SK-N-SH (cell line): ENCODE measurements at regions not wholly inside any gene's neighbourhood (a gene's known extent, or its start where the extent isn't known, plus 50 kb on each side); places are given as distances from the start of the nearest gene placed in this dataset.

Experiments
- CTCF ChIA-PET: fragments of 300-600, 350-600 bp; formaldehyde crosslinking; extraction: SDS; loops from one replicate; lab custom pipeline; 2021; lab: Yijun Ruan, JAX
- POLR2A ChIA-PET: fragments of 350-600 bp; sonication (Branson Sonifier 250); formaldehyde crosslinking; extraction: SDS; loops from one replicate; lab custom pipeline; 2020; ENCODE audit warnings: antibody characterized with exemption, inconsistent platforms; lab: Yijun Ruan, JAX
- DNase-seq: peaks from one replicate; pipeline ENCODE4 v3.0.0; 2012
- H2AFZ ChIP-seq: fragments of 200-600 bp; sonication (generic); 2 replicates; pipeline ENCODE4 v1.8.1; 2016; ENCODE audit warnings: antibody characterized with exemption, mild to moderate bottlenecking, low read depth
- H3F3A ChIP-seq: fragments of 200-600 bp; sonication (generic); replicated peaks from 2 replicates; pipeline ENCODE3; 2016; ENCODE audit warnings: antibody characterized with exemption, mild to moderate bottlenecking; ENCODE audit not compliant: insufficient read depth
- H3K27ac ChIP-seq, 2 experiments: fragments of 200-500 bp in 1 of 2; fragments of 200-600 bp in 1 of 2; sonication (Bioruptor generic) in 1 of 2; sonication (generic), shearing (Covaris generic) in 1 of 2; 2 replicates each; pipeline versions ENCODE4 v1.5.1 to v1.6.1; 2014 to 2016; ENCODE audit warnings: low read depth in 2 of 2, inconsistent platforms in 1 of 2, low read length in 1 of 2, mild to moderate bottlenecking in 1 of 2, mixed read lengths in 1 of 2
- H3K27me3 ChIP-seq: fragments of 200-600 bp; sonication (generic), shearing (Covaris generic); 2 replicates; pipeline ENCODE4 v1.6.1; 2016; ENCODE audit warnings: mixed run types; ENCODE audit not compliant: insufficient read depth
- H3K36me3 ChIP-seq, 2 experiments: fragments of 200-500 bp in 1 of 2; fragments of 200-600 bp in 1 of 2; sonication (Bioruptor generic) in 1 of 2; sonication (generic) in 1 of 2; replicated peaks in 1 of 2; 2 replicates each; pipeline versions ENCODE3 to v1.5.1; 2014 to 2016; ENCODE audit warnings: low read length in 1 of 2, mild to moderate bottlenecking in 1 of 2; ENCODE audit not compliant: insufficient read depth in 2 of 2, control insufficient read depth in 1 of 2
- H3K4me1 ChIP-seq, 2 experiments: fragments of 200-500 bp in 1 of 2; fragments of 200-600 bp in 1 of 2; sonication (Bioruptor generic) in 1 of 2; sonication (generic), shearing (Covaris generic) in 1 of 2; 2 replicates each; pipeline versions ENCODE4 v1.5.1 to v1.6.1; 2014 to 2016; ENCODE audit warnings: low read depth in 1 of 2, low read length in 1 of 2, mixed run types in 1 of 2; ENCODE audit not compliant: insufficient read depth in 2 of 2, control insufficient read depth in 1 of 2
- H3K4me2 ChIP-seq: fragments of 200-600 bp; sonication (generic), shearing (Covaris generic); 2 replicates; pipeline ENCODE4 v1.6.1; 2017; ENCODE audit warnings: mixed run types
- H3K4me3 ChIP-seq, 2 experiments: fragments of 200-500 bp in 1 of 2; fragments of 200-600 bp in 1 of 2; sonication (Bioruptor generic) in 1 of 2; sonication (generic), shearing (Covaris generic) in 1 of 2; 2 replicates each; pipeline versions ENCODE4 v1.5.1 to v1.8.1; 2014 to 2016; ENCODE audit warnings: low read depth in 2 of 2, inconsistent platforms in 1 of 2, low read length in 1 of 2, mild to moderate bottlenecking in 1 of 2, mixed read lengths in 1 of 2, moderate library complexity in 1 of 2
- H3K79me2 ChIP-seq: fragments of 200-600 bp; sonication (generic); 2 replicates; pipeline ENCODE4 v1.8.1; 2017; ENCODE audit warnings: mild to moderate bottlenecking; ENCODE audit not compliant: insufficient read depth
- H3K9ac ChIP-seq: fragments of 200-600 bp; sonication (generic); 2 replicates; pipeline ENCODE4 v1.6.1; 2017; ENCODE audit warnings: mixed run types
- H3K9me2 ChIP-seq: fragments of 200-600 bp; sonication (generic); 2 replicates; pipeline ENCODE4 v1.6.1; 2017; ENCODE audit warnings: mixed run types
- H3K9me3 ChIP-seq: fragments of 200-600 bp; sonication (generic); 2 replicates; pipeline ENCODE4 v1.6.1; 2017; ENCODE audit warnings: mixed run types, mild to moderate bottlenecking, moderate library complexity
- H4K20me1 ChIP-seq: fragments of 200-600 bp; sonication (generic); 2 replicates; pipeline ENCODE4 v1.6.1; 2017; ENCODE audit warnings: mild to moderate bottlenecking, mixed run types; ENCODE audit not compliant: insufficient read depth
- EP300 ChIP-seq, 2 experiments: IDR thresholded peaks; 2 replicates each; pipeline versions ENCODE4 v1.4.0 to v1.6.1; 2012; ENCODE audit warnings: borderline replicate concordance in 1 of 2, low read depth in 1 of 2, low read length in 1 of 2
- FOXJ3 ChIP-seq: sonication (generic); formaldehyde crosslinking; IDR thresholded peaks from 2 replicates; pipeline ENCODE4 v1.5.1; 2020; ENCODE audit warnings: mild to moderate bottlenecking, missing genetic modification reagents
- GABPA ChIP-seq: IDR thresholded peaks from 2 replicates; pipeline ENCODE4 v1.4.0; 2012; ENCODE audit warnings: low read depth, mild to moderate bottlenecking
- GATA2 ChIP-seq: sonication (generic); formaldehyde crosslinking; IDR thresholded peaks from 2 replicates; pipeline ENCODE4 v1.5.0; 2020; ENCODE audit warnings: mild to moderate bottlenecking, missing genetic modification reagents
- IRF3 ChIP-seq: fragments of 150-350 bp; IDR thresholded peaks from 2 replicates; pipeline ENCODE4 v1.6.1; 2016; ENCODE audit warnings: mild to moderate bottlenecking, low read depth, low read length
- JUND ChIP-seq: IDR thresholded peaks from 2 replicates; pipeline ENCODE4 v1.4.0; 2012
- MAX ChIP-seq: IDR thresholded peaks from 2 replicates; pipeline ENCODE4 v1.4.0; 2012; ENCODE audit warnings: low read depth
- MXI1 ChIP-seq: IDR thresholded peaks from 2 replicates; pipeline ENCODE4 v1.6.1; 2012; ENCODE audit warnings: mild to moderate bottlenecking, low read depth, low read length, improper control_type of control experiment
- PBX3 ChIP-seq: IDR thresholded peaks from 2 replicates; pipeline ENCODE4; 2012
- POLR2AphosphoS5 ChIP-seq: IDR thresholded peaks from 2 replicates; pipeline ENCODE4 v1.6.1; 2012; ENCODE audit warnings: low read depth, low read length
- RAD21 ChIP-seq: IDR thresholded peaks from 2 replicates; pipeline ENCODE4 v1.6.1; 2012; ENCODE audit warnings: mild to moderate bottlenecking, low read length
- RCOR1 ChIP-seq: fragments of 150-350 bp; IDR thresholded peaks from 2 replicates; pipeline ENCODE4 v1.6.1; 2017; ENCODE audit warnings: antibody characterized with exemption, low read length
- REST ChIP-seq: IDR thresholded peaks from 2 replicates; pipeline ENCODE4 v1.6.1; 2012; ENCODE audit warnings: mild to moderate bottlenecking, low read depth, low read length, moderate library complexity
- RXRA ChIP-seq: IDR thresholded peaks from 2 replicates; pipeline ENCODE4 v1.4.0; 2012; ENCODE audit warnings: low read depth, mild to moderate bottlenecking, borderline replicate concordance
- TAF1 ChIP-seq: IDR thresholded peaks from 2 replicates; pipeline ENCODE4 v1.6.1; 2012; ENCODE audit warnings: low read depth, mild to moderate bottlenecking, low read length, moderate library complexity, borderline replicate concordance
- TCF12 ChIP-seq: IDR thresholded peaks from 2 replicates; pipeline ENCODE4 v1.4.0; 2012
- TEAD4 ChIP-seq: IDR thresholded peaks from 2 replicates; pipeline ENCODE4 v1.4.0; 2012; ENCODE audit warnings: mild to moderate bottlenecking, borderline replicate concordance; ENCODE audit not compliant: insufficient read depth
- WGBS: methylation state at CpG from one replicate; pipeline ENCODE4 v1.1.6; 2017; ENCODE audit warnings: low lambda C conversion rate; 5-methylcytosine and 5-hydroxymethylcytosine counted together

GRCh38 chr6:143601504-143601903, 76.3 kb upstream of the PHACTR2 start:
- TF ChIP-seq GABPA (no peak), IRF3 (no peak), PBX3 (no peak), MAX (no peak), TAF1 (no peak), RXRA (no peak), RCOR1 (no peak), FOXJ3 (CRISPR knock-in tag) (no peak), MXI1 (no peak), REST (no peak), POLR2AphosphoS5 (no peak), JUND (no peak), TEAD4 (no peak), RAD21 (no peak), GATA2 (CRISPR knock-in tag) (no peak), EP300 (IDR thresholded peaks at IDR 0.05; ENCODE audit: borderline replicate concordance in 1 of 2, low read depth in 1 of 2, low read length in 1 of 2) (no peak), TCF12 (no peak)
- H3K27ac ChIP-seq: no peak overlapping the region
- H3K9ac ChIP-seq: no peak overlapping the region
- no peak for DNase-seq
- H3K27me3 ChIP-seq: no peaks in the 10 kb centered on the region
- peaks cover 0 to 2% of the 10 kb centered on the region in 2 experiments; a peak in 2 of 4 replicates for H3K4me1 ChIP-seq
- H3K36me3 ChIP-seq: no peaks in the 10 kb centered on the region
- no peak overlapping the region for H2AFZ ChIP-seq
- H3K4me3 ChIP-seq: no peak overlapping the region
- 46% methylated on average over 2 of the region's 2 CpGs for WGBS
- H3K79me2 ChIP-seq: no peaks in the 10 kb centered on the region
- CTCF ChIA-PET: interaction anchor here (0.6 to 1.8 kb wide), 5 partner anchors 17 to 412 kb away, joined by 3 to 5 read pairs (median 4); no protein-coding TSS in a partner anchor
- H3K9me3 ChIP-seq: no peaks in the 10 kb centered on the region
- no peaks in the 10 kb centered on the region for H4K20me1 ChIP-seq
- peaks cover 4% of the 10 kb centered on the region for H3F3A ChIP-seq
- no peaks in the 10 kb centered on the region for H3K9me2 ChIP-seq
- H3K4me2 ChIP-seq: no peak overlapping the region
- POLR2A ChIA-PET: no interaction called here
